GM12873 (cell line): ENCODE measurements at regions not wholly inside any gene's neighbourhood (a gene's known extent, or its start where the extent isn't known, plus 50 kb on each side); places are given as distances from the start of the nearest gene placed in this dataset.

ENCODE experiments used
- CTCF ChIP-seq: IDR thresholded peaks from 2 replicates; pipeline ENCODE4 v1.5.1; 2012; ENCODE audit warnings: low read depth, mild to moderate bottlenecking, moderate library complexity, low read length, control low read depth; ENCODE audit not compliant: insufficient read depth; ENCODE audit errors: missing control alignments

GRCh38 chr2:129806990-129807389 lies 172.5 kb upstream of the RAB6C start:
- TF ChIP-seq CTCF, result no peak

DNA sequence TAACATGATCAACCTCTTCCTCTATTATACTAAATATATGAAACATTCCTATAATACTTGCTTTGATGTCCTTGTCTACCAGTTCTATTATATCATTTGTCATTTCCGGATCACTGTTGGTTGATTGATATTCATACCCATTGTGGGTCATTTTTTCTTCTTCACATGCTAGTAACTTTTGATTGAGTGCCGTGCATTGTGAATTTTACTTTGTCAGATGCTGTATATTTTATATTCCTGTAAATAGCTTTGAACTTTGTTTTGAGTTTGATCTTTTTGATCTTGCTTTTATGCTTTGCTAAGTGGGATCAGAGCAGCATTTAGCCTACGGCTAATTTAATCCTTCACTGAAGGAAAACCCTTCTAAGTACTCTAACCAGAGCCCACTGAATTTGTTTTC lies 168.9 kb upstream of the RAB6C start:
- no peak for TF ChIP-seq CTCF

DNA sequence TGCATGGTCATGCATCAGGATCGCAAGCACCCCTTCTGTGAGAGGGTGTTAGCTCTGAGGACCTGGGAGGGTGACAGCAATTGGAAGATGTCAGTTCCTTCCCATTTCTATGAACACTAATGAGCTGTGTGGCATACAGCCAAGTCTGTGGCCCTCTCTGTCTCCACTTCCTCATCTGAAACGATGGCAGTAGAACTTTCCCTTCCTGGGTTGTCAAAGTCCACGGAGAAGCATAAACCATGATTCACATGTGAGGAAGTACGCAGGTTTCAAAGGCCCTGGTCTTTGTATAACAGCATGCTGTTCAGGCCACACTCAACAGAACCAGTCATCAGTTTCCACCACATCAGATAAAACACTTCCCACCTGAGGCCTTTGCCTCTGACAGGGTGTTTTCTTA lies 167.4 kb upstream of the RAB6C start:
- no peak for TF ChIP-seq CTCF

DNA sequence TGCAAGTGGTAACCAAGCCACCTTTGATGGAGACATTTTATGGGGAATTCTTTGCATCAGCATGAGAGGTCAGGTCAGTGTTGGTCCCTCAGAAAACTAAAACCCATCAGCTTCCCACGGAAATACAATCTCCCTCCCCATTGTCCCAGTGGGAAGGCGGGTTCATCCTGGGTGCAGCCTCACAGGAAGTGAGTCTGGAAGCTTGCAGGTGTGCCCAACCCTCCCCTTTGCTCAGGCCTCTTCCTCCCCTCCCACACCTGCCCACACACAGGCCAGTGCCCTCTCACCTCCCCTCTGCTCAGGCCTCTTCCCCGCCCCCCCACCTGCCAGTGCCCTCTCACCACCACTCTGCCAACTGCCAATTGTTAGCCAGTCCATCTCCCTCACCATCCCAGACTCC lies 166.8 kb upstream of the RAB6C start:
- no peak for TF ChIP-seq CTCF

GRCh38 chr2:129813404-129813803 lies 166.1 kb upstream of the RAB6C start:
- peak; percentile 41 for TF ChIP-seq CTCF

DNA sequence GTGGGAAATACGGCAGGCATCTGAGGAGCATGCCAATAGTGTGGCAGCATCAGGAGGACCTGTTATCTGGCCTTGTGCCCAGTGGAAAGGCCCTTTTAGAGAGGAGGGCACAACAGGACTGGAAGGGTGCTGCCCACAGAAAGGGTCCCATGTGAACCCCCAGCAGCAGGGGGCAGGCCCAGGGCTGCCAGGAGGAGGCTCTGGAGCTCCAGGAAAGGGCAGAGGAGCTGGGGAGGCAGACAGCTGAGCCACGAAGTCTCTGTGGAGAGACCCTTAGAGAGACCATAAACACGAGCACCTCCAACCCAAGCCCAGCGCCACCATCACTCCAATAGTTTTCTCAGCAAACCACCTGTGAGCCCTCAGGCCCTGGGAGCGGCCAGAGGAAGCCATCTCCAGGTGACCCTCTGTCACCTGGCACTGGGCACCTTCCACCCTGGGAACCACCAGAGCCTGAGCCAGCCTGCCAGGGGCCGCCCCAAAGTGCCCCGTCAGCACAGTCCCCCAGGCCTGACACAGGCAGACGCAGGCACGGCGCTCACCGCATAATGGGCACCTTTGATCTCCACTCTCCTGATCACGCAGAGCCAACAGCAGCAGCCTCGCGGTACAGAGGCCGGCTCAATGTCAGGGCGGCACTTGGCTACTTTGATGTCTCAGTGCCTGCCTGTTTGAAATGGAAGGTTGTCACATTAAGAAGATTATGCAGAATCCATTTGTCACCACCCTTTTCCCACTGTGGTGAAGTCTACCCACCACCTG lies 162.5 kb upstream of the RAB6C start:
- TF ChIP-seq CTCF, result no peak

- no peak for TF ChIP-seq CTCF
These were observed 159.6 kb upstream of the RAB6C start for GRCh38 chr2:129819855-129820254.
